Middle frontal gyrus (tissue), 1 donor: ENCODE measurements at regions not wholly inside any gene's neighbourhood (a gene's known extent, or its start where the extent isn't known, plus 50 kb on each side); places are given as distances from the start of the nearest gene placed in this dataset.
A peak's percentile ranks its signal among the peaks of the same experiment; 100 is the strongest.

Source experiments
- DNase-seq: peaks from one replicate; pipeline ENCODE4 v3.0.0-alpha.2; 2015; ENCODE audit warnings: low spot score; ENCODE audit errors: extremely low spot score

DNA sequence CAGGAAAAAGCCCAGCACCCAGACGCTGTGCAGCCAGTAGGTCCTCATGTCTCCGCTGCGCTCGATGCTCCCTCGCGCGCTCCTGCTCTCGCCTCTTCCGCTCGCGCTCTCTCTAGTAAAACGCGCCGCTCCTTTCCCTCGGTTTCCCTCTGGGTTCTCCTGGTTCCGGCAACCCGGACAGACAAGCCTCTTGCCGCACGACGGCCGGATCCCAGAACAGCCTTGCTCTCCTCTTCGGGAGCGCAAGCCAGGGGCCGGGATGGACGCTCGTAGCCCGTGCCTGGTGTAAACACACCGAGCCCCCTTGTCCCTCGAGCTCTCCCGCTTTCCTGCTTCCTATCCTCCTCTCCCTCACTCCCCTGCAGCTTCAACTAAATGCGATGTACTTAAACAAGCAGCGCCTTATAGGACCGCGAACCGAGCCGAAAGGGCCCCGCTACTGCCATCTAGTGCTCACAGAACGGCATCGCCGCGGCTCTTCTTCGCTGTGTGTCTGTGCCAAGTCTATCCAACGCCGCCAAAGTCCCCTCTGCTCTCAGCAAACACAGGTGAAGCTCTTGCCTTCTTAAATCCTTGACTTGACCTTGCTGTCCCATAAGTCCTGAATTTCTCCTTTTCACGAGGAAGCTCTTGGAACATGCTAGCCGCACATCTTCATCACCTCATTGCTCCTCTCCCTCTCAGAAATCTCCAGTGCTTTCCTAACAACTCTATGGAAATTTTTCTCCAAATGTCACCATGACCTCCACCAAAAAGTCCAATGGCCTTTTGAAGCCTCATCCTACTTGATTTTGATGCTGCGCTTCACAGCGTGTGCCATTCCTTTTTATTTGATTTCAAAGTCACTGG lies 1037.2 kb downstream of the IGSF11 start:
- peak; percentile 84 for DNase-seq

DNA sequence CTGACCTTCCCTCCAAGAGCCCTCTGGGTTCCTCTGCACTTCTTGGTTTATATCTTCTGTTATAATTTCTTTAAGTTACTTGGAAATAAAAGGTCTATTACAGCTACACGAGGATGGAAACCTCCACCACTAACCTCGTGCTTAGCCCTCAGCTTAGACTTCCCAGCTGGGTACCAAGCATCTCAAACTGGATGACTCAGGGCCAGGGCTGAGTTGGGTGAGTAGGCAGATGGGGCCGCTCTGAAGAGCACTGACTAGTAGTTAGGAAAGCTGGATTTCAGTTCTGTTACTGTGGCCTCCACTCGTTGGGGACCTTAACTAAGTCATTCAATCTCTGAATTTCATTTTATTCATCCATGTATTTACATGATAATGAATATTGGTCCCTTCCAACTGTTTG lies 1036.6 kb downstream of the IGSF11 start:
- no peak for DNase-seq

GRCh38 chr3:118000219-118000618 lies 1034.4 kb downstream of the IGSF11 start:
- DNase-seq, result no peak

- DNase-seq, result no peak
Measured at GRCh38 chr3:118001380-118001779, 1033.3 kb downstream of the IGSF11 start.

- no peak for DNase-seq
Measured at GRCh38 chr3:118011910-118012309, 1022.7 kb downstream of the IGSF11 start.

DNA sequence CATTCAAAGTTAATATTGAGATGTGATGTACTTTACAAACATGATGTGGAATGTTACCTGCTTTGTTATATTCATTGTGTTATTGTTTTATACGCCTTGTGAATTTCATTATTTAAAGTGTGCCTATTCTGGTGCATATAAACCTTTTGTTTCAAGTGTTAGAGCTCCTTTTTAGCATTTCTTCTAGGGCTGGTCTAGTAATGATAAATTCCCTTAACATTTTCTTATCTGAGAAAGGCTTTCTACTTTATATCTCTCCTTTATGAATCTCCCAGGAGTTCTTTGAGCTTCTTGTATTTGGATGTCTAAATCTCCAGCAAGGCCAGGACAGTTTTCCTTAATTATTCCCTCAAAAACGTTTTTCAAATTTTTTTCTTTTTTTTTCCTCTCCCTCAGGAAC lies 1005.6 kb downstream of the IGSF11 start:
- DNase-seq, result no peak

DNA sequence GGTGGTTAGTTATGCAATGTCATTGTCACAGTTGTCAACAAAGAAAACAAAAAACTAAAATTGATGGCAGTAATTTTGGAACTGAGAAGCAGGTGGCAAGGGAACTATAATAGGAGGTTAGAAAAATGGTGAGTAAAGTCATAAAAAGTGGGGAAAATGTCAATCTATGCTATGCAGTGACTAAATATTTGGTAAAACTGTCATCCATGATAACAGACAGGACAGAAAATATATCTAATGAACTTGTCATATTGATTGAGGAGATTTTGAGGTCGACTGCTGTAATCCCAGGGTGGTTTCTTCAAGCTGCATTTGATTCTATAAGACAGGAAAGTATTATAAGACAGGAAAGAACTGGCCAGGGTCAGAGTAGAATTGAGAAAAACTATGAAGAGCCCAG lies 998.4 kb downstream of the IGSF11 start:
- no peak for DNase-seq

DNA sequence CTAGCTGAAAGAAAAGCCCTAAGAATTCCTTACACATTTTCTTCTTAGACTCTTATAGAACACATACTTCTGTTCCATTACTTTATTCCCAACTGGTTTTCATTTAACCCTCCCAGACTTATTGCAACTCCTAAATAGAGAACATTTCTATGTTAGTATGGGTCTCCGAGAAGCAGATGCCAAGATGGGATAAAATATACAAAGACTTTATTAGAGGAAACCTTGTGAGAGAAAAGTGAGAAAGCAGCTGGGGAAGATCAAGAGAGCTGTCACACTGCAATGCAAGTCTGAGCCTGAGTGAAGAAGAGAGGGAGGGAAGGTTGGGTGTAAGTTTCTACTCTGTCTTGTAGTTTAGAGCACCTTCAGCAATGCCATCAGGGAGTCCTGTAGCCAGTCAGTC lies 979.3 kb downstream of the IGSF11 start:
- DNase-seq, result no peak

GRCh38 chr3:118057086-118057485 lies 977.6 kb downstream of the IGSF11 start:
- no peak for DNase-seq

GRCh38 chr3:118059096-118059495 lies 975.5 kb downstream of the IGSF11 start:
- no peak for DNase-seq

DNA sequence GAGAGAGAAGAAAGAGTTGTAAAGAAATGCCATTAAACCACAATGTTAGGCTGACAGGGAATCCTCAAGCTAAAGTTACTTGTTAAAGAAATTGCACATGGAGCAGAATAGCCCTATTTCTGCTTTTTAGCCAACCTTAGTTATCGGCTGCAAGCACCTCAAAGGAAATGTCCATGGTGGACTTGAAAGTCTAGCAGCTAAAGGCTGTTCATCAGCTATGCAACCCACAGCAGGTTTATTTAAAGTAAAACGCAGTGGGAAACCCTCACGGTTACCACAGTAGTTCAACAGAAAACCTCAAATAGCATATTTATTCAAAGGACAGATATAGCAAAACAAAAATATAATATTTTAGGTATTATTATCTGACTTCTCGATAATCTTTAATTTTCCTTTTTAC lies 967.2 kb downstream of the IGSF11 start:
- no peak for DNase-seq

GRCh38 chr3:118075873-118076272 lies 958.8 kb downstream of the IGSF11 start:
- DNase-seq, result no peak

GRCh38 chr3:118077332-118077731 lies 957.3 kb downstream of the IGSF11 start:
- DNase-seq, result no peak

- DNase-seq, result no peak
Measured at GRCh38 chr3:118080889-118081288, 953.8 kb downstream of the IGSF11 start.

DNA sequence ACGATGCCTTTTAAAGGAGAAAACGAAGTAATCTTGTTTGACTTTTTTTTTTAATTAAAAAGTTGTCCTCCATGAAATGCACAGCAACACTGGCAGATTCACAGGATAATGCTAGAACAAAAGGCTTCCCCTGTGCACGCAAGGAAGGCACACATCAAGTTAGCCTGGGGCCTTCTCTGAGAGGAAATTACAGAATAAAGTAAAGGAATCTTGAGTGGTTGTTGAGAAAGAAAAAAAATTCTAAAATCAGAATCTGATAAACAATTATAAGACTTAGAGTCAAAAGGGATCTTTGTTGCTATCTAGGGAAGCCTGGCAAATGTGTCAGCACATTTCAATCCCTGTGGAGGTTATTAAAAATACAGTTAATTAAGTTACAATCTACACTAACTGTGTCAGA lies 946.0 kb downstream of the IGSF11 start:
- no peak for DNase-seq

- DNase-seq, result no peak
Measured at GRCh38 chr3:118089563-118089962, 945.1 kb downstream of the IGSF11 start.

GRCh38 chr3:118097226-118097625 lies 937.4 kb downstream of the IGSF11 start:
- no peak for DNase-seq

DNA sequence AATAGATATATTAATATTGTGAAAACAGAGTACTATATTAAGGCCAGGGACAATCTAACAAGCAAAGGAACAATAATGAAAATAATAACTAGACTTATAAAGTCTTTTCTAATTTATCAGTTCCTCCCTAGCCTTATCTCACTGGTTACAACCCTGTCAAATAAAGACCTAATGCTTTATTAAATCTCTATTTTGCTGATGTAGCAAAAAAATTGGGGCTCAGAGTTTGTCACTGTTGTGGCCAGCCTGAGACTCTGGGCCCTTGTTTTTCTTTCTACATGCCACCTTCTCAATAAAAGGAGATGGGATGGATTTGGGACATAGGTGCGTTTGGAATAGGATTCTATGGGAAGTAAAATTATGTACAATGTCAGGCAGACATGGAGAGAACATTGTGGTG lies 937.0 kb downstream of the IGSF11 start:
- DNase-seq, result no peak

- no peak for DNase-seq
Measured at GRCh38 chr3:118098827-118099226, 935.8 kb downstream of the IGSF11 start.

DNA sequence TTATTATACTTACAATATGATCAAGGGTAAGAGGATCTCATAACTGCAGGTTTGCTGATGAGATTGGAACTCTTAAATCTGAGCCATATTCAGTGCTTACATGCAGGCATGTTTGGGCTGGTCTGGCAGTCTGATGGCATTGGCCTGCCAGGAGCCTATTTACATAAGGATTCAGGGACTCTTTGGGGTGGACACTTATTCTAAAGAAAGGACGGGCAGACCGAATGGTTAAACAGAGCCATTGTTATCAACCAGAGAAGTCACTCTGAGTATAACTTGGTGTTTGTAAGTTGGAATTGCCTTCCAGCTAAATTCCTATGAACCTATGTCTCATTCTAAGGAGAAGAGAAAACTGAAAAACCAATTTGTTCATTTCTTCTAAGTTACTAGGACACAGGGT lies 932.8 kb downstream of the IGSF11 start:
- DNase-seq, result no peak

DNA sequence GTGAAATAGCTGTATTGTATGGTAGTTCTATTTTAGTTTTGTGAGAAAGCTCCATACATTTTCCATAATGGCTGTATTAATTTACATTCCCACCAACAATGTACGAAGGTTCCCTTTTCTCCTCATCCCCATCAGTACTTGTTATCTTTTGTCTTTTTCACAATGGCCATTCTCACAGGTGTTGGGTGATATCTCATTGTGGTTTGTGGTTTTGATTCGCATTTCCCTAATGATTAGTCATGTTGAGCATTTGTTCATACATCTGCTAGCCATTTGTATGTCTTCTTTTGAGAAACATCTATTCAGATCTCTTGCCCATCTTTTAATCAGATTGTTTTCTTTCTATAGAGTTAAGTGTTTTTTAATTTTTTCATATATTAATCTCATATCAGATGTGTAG lies 931.9 kb downstream of the IGSF11 start:
- no peak for DNase-seq

DNA sequence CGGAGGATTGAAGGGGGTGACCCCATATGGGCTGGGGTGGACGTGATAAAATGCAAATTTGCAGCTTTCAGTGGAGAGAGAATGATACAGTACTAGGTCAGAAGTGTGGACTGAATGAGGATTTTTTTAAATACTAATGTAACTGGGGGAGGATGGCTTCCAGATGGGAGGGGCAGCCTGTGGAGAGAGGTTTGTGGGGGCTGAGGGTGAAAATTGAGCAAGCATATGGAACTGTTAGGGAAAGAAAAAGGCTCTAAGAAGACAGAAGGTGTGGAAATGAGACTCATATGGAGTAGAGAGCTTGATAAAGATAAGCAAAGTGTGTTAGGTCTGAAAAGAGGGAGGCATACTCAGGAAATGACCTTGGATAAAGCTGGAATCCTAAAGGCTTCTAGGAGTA lies 926.4 kb downstream of the IGSF11 start:
- DNase-seq, result no peak

DNA sequence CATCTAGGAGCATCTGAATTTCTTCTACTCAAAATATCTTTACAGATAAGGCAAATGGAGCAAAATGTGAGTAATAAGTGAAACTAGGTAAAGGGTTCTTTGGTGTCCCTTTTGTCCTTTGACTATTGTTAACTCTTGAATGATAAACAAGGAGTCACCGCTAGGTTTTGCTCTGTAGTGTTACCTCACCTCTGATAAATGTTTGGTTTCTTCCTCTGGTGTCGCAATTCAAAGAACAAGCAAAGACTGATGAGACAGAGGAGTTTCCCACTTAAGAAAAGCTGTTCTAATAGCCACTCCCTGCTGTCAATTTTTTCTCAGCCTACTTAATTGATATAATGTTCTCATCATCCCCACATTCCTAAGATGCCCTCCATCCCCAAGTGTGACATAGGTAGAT lies 925.9 kb downstream of the IGSF11 start:
- DNase-seq, result no peak

DNA sequence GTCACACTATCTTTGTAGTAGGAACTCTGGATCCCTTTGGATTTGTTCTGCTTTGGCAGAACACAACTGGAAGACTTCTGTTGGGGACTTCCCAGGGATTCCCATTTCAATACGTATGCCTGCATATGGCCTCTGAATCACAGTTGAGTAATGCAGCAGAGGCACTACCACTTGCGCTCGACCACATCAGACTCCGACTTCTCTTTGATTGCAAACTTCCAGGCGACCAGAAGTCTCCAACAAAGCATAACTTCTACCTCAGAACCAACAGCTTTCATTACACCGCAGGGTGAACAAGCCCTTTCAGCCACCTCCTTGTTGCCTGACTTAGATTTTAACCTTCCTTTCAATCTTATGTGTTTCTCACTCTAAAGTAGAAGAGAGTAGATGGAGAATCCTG lies 924.4 kb downstream of the IGSF11 start:
- no peak for DNase-seq
